HCT116 (cell line): ENCODE measurements at regions not wholly inside any gene's neighbourhood (a gene's known extent, or its start where the extent isn't known, plus 50 kb on each side); places are given as distances from the start of the nearest gene placed in this dataset.

Source experiments
- ATAC-seq: fragments of 200-7000 bp; cut with Tn5 transposase; 2 replicates; pipeline ENCODE4 v1.9.1; 2020; ENCODE audit warnings: mild to moderate bottlenecking, moderate library complexity
- BruUV-seq: library from RNA; stranded (reverse); fragments of 400-500 nt; replicated peaks from 2 replicates; lab custom pipeline; 2021; lab: Mats Ljungman, UMichigan
- CTCF ChIA-PET: fragments of 300-600 bp; sonication (Branson Sonifier 250); formaldehyde crosslinking; loops from one replicate; lab custom pipeline; 2021; ENCODE audit warnings: antibody characterized with exemption; lab: Charles Lee
- POLR2A ChIA-PET: fragments of 300-600, 350-600 bp; sonication (Branson Sonifier 250); formaldehyde crosslinking; loops from one replicate; lab custom pipeline; 2021; ENCODE audit warnings: antibody characterized with exemption; lab: Charles Lee
- RAD21 ChIA-PET, 2 experiments: fragments of 300-600 bp; sonication (Branson Sonifier 250); formaldehyde crosslinking; loops; one replicate each; lab custom pipeline; 2023; ENCODE audit warnings: low total read pairs in 2 of 2; ENCODE audit not compliant: uncharacterized antibody in 2 of 2, unreplicated experiment in 2 of 2, low non-redundant PET in 1 of 2; lab: Charles Lee
- DNase-seq: peaks from one replicate; pipeline ENCODE4 v3.0.0-alpha.2; 2010; ENCODE audit warnings: low read depth, low spot score
- H2AFZ ChIP-seq: fragments of 200-600 bp; shearing (Covaris generic), sonication (generic); 2 replicates; pipeline ENCODE4 v1.6.1; 2017; ENCODE audit warnings: low read depth, mixed run types, mixed read lengths, antibody characterized with exemption, low read length; ENCODE audit not compliant: poor library complexity, severe bottlenecking
- H3K27ac ChIP-seq: 2 replicates; pipeline ENCODE4 v1.5.1; 2012; ENCODE audit warnings: low read depth, low read length
- H3K27me3 ChIP-seq: fragments of 200-600 bp; sonication (generic); 2 replicates; pipeline ENCODE4 v1.6.1; 2016; ENCODE audit warnings: mixed run types, low read length, mixed read lengths; ENCODE audit not compliant: insufficient read depth
- H3K36me3 ChIP-seq, 2 experiments: fragments of 200-500 bp in 1 of 2; fragments of 200-600 bp in 1 of 2; sonication (Bioruptor generic) in 1 of 2; sonication (generic) in 1 of 2; 2 replicates each; pipeline versions ENCODE4 v1.5.1 to v1.6.1; 2014 to 2016; ENCODE audit warnings: low read length in 2 of 2, inconsistent platforms in 1 of 2, mixed read lengths in 1 of 2, mixed run types in 1 of 2; ENCODE audit not compliant: insufficient read depth in 2 of 2, control insufficient read depth in 1 of 2
- H3K4me1 ChIP-seq, 2 experiments: fragments of 200-600 bp in 1 of 2; sonication (generic) in 1 of 2; 2 replicates each; pipeline versions ENCODE4 v1.5.1 to v1.6.1; 2012 to 2017; ENCODE audit warnings: low read length in 2 of 2, inconsistent platforms in 1 of 2, mild to moderate bottlenecking in 1 of 2, mixed read lengths in 1 of 2, mixed run types in 1 of 2, moderate library complexity in 1 of 2; ENCODE audit not compliant: insufficient read depth in 2 of 2, control insufficient read depth in 1 of 2
- H3K4me2 ChIP-seq: fragments of 200-600 bp; sonication (generic); 2 replicates; pipeline ENCODE4 v1.6.1; 2017; ENCODE audit warnings: mixed run types, low read length, mixed read lengths
- H3K4me3 ChIP-seq, 2 experiments: fragments of 200-600 bp in 1 of 2; sonication (generic) in 1 of 2; replicated peaks in 1 of 2; 2 replicates each; pipeline ENCODE4 v1.5.1; 2011 to 2016; ENCODE audit warnings: low read length in 2 of 2, control low read depth in 1 of 2, low read depth in 1 of 2, mild to moderate bottlenecking in 1 of 2, mixed read lengths in 1 of 2, mixed run types in 1 of 2
- H3K79me2 ChIP-seq: fragments of 200-600 bp; sonication (generic); 2 replicates; pipeline ENCODE4 v1.6.1; 2017; ENCODE audit warnings: mild to moderate bottlenecking, mixed run types, low read length, moderate library complexity, mixed read lengths; ENCODE audit not compliant: insufficient read depth
- H3K9ac ChIP-seq: fragments of 200-600 bp; sonication (generic); 2 replicates; pipeline ENCODE4 v1.6.1; 2016; ENCODE audit warnings: low read length, mixed read lengths
- H3K9me2 ChIP-seq: fragments of 200-600 bp; sonication (generic), shearing (Covaris generic); 2 replicates; pipeline ENCODE4 v1.6.1; 2017; ENCODE audit warnings: mixed run types, mild to moderate bottlenecking, moderate library complexity; ENCODE audit not compliant: insufficient read depth
- H3K9me3 ChIP-seq, 2 experiments: fragments of 200-500 bp in 1 of 2; fragments of 200-600 bp in 1 of 2; sonication (Bioruptor generic) in 1 of 2; sonication (generic) in 1 of 2; 2 replicates each; pipeline ENCODE4 v1.6.1; 2014 to 2017; ENCODE audit warnings: low read length in 2 of 2, mixed read lengths in 2 of 2, inconsistent platforms in 1 of 2, low read depth in 1 of 2, mild to moderate bottlenecking in 1 of 2, mixed run types in 1 of 2, moderate library complexity in 1 of 2; ENCODE audit not compliant: control insufficient read depth in 1 of 2, insufficient read depth in 1 of 2
- H4K20me1 ChIP-seq: fragments of 200-600 bp; sonication (generic), shearing (Covaris generic); 2 replicates; pipeline ENCODE4 v1.6.1; 2017; ENCODE audit warnings: mixed run types, mild to moderate bottlenecking, moderate library complexity; ENCODE audit not compliant: insufficient read depth
- CBX3 ChIP-seq: IDR thresholded peaks from 2 replicates; pipeline ENCODE4 v1.6.1; 2012; ENCODE audit warnings: low read depth
- CEBPB ChIP-seq: IDR thresholded peaks from 2 replicates; pipeline ENCODE4 v1.6.1; 2012; ENCODE audit warnings: low read depth
- CTCF ChIP-seq, 3 experiments: fragments of 200-600 bp in 1 of 3; sonication (generic) in 1 of 3; IDR thresholded peaks in 2 of 3; conservative IDR thresholded peaks in 1 of 3; 2 replicates each; pipeline ENCODE4 v1.5.1; 2012 to 2017; ENCODE audit warnings: low read depth in 2 of 3, low read length in 2 of 3, antibody characterized with exemption in 1 of 3, borderline replicate concordance in 1 of 3, control low read depth in 1 of 3, mild to moderate bottlenecking in 1 of 3, mixed read lengths in 1 of 3, mixed run types in 1 of 3, moderate library complexity in 1 of 3; ENCODE audit not compliant: insufficient read depth in 1 of 3
- EGR1 ChIP-seq: IDR thresholded peaks from 2 replicates; pipeline ENCODE4 v1.6.1; 2012; ENCODE audit warnings: low read depth
- ELF1 ChIP-seq: IDR thresholded peaks from 2 replicates; pipeline ENCODE4 v1.6.1; 2012; ENCODE audit warnings: low read depth, borderline replicate concordance
- EZH2 ChIP-seq: fragments of 200-600 bp; sonication (generic); IDR thresholded peaks from 2 replicates; pipeline ENCODE4 v1.6.1; 2017; ENCODE audit warnings: antibody characterized with exemption, mixed run types
- EZH2phosphoT487 ChIP-seq: fragments of 200-600 bp; IDR thresholded peaks from 2 replicates; pipeline ENCODE4 v1.6.1; 2018; ENCODE audit warnings: antibody characterized with exemption, borderline replicate concordance
- FOSL1 ChIP-seq: IDR thresholded peaks from 2 replicates; pipeline ENCODE4 v1.6.1; 2012; ENCODE audit warnings: low read depth
- RAD21 ChIP-seq: IDR thresholded peaks from 2 replicates; pipeline ENCODE4 v1.6.1; 2012; ENCODE audit warnings: low read depth, mild to moderate bottlenecking
- SP1 ChIP-seq: IDR thresholded peaks from 2 replicates; pipeline ENCODE4 v1.6.1; 2012; ENCODE audit warnings: low read depth
- SRF ChIP-seq: IDR thresholded peaks from 2 replicates; pipeline ENCODE4 v1.6.1; 2012; ENCODE audit warnings: low read depth
- TCF7L2 ChIP-seq: IDR thresholded peaks from 2 replicates; pipeline ENCODE4 v1.7.0; 2011; ENCODE audit warnings: borderline replicate concordance, inconsistent platforms; ENCODE audit not compliant: insufficient read depth, insufficient read length; ENCODE audit errors: extremely low read depth
- ZBTB33 ChIP-seq: IDR thresholded peaks from 2 replicates; pipeline ENCODE4 v1.6.1; 2011; ENCODE audit warnings: mild to moderate bottlenecking, low read length, moderate library complexity; ENCODE audit not compliant: insufficient replicate concordance; ENCODE audit errors: extremely low read depth
- ZNF274 ChIP-seq: fragments of 200-500 bp; sonication (Bioruptor generic); IDR thresholded peaks from 2 replicates; pipeline ENCODE4 v1.6.1; 2014; ENCODE audit warnings: mild to moderate bottlenecking, low read depth, low read length, inconsistent platforms
- intact Hi-C: fragments of 100-400 bp; cut with micrococcal nuclease; formaldehyde crosslinking; loops from 2 replicates; pipeline ENCODE4 v1.10.0; 2022

- Histone ChIP-seq H3K9me3 (peaks cover 4 to 9% of the 10 kb centered on the region in 2 experiments; a peak in 2 of 4 replicates), H3K9ac (no peak overlapping the region), H3K27me3 (no peaks in the 10 kb centered on the region), H3K9me2 (no peaks in the 10 kb centered on the region), H3K4me2 (no peak overlapping the region), H3K79me2 (no peaks in the 10 kb centered on the region), H3K36me3 (no peaks in the 10 kb centered on the region), H3K27ac (no peak overlapping the region), H3K4me3 (no peak overlapping the region), H3K4me1 (no peaks in the 10 kb centered on the region), H2AFZ (no peak overlapping the region), H4K20me1 (no peaks in the 10 kb centered on the region; the same call in 1 of the 2 replicates)
- ChIA-PET CTCF (no interaction called here), RAD21 (no interaction called here), POLR2A (no interaction called here)
- intact Hi-C loops, result no loop called here
- DNase-seq, result no peak
- no TSS peak for BruUV-seq
- TF ChIP-seq CBX3 (no peak), SP1 (no peak), EZH2phosphoT487 (no peak), CTCF (IDR thresholded peaks at IDR 0.05 in 2 of 3, conservative IDR thresholded peaks at IDR 0.05 in 1 of 3; ENCODE audit: borderline replicate concordance in 1 of 3, insufficient read depth in 1 of 3, low read depth in 2 of 3, low read length in 2 of 3) (no peak), ELF1 (no peak), CEBPB (no peak), ZNF274 (no peak), EZH2 (no peak), EGR1 (no peak), ZBTB33 (no peak), TCF7L2 (no peak), RAD21 (no peak), SRF (no peak), FOSL1 (no peak)
- no peak for ATAC-seq
Observed at GRCh38 chr11:22006901-22007300, 186.0 kb upstream of the ANO5 start.
